GM13977 (cell line): ENCODE measurements at regions not wholly inside any gene's neighbourhood (a gene's known extent, or its start where the extent isn't known, plus 50 kb on each side); places are given as distances from the start of the nearest gene placed in this dataset.

Source experiments
- DNase-seq: peaks from one replicate; pipeline ENCODE4 v3.0.0; 2012; ENCODE audit warnings: low spot score
- CTCF ChIP-seq: IDR thresholded peaks from 2 replicates; pipeline ENCODE4 v1.5.1; 2012; ENCODE audit warnings: mild to moderate bottlenecking, control low read depth; ENCODE audit not compliant: insufficient read depth; ENCODE audit errors: extremely low read depth, missing control alignments
- in situ Hi-C: fragments of 300-500 bp; cut with MboI; formaldehyde crosslinking; loops from one replicate; pipeline ENCODE4 v1.12.0; 2022; ENCODE audit warnings: low sequenced_read_pairs, low pct_unique_long_range_greater_than_20kb, mixed read lengths, inconsistent platforms; ENCODE audit not compliant: unreplicated experiment

GRCh38 chr5:153432583-153432982 is 57.9 kb upstream of the GRIA1 start:
- no peak for TF ChIP-seq CTCF
- DNase-seq = no peak
- in situ Hi-C loops = no loop called here

DNA sequence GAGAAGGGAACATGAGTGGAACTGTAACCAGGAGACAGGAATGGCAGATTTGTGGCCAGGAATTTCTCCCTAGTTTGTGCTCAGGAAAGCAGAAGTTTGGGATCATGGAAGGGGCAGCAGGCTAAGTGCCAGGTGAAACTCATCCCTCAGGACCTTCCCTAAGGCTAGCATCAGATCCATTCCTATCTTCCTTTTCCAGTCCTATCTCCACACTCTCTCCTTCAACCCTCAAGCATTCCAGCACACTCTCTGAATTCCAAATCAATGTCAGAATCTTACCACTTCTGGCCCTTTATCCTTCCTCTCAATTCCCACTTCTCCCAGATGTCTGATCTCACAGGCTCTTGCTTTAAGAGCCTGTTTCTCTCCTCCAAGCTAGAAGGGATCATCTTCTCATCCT is 53.2 kb upstream of the GRIA1 start:
- DNase-seq = no peak
- no peak for TF ChIP-seq CTCF
- in situ Hi-C loops = no loop called here

- no peak for TF ChIP-seq CTCF
- in situ Hi-C loops = no loop called here
- no peak for DNase-seq
These were observed 51.3 kb upstream of the GRIA1 start for GRCh38 chr5:153439130-153439529.
